Chondrocyte (in vitro differentiated cells): ENCODE measurements at regions not wholly inside any gene's neighbourhood (a gene's known extent, or its start where the extent isn't known, plus 50 kb on each side); places are given as distances from the start of the nearest gene placed in this dataset.

Experiments
- DNase-seq: peaks from one replicate; pipeline ENCODE4 v3.0.0; 2021; ENCODE audit warnings: mixed read lengths, low spot score
- H3K27ac Mint-ChIP-seq: one replicate; pipeline ENCODE4 v1.8.0; 2021; ENCODE audit warnings: mild to moderate bottlenecking, moderate library complexity, mixed read lengths; ENCODE audit not compliant: unreplicated experiment
- H3K27me3 Mint-ChIP-seq: 2 replicates; pipeline ENCODE4 v1.8.0; 2021; ENCODE audit warnings: low read depth, mixed read lengths
- H3K36me3 Mint-ChIP-seq: 2 replicates; pipeline ENCODE4 v1.8.0; 2021; ENCODE audit warnings: low read depth, mixed read lengths
- H3K4me1 Mint-ChIP-seq: 2 replicates; pipeline ENCODE4 v1.8.0; 2021; ENCODE audit warnings: low read depth, mild to moderate bottlenecking, mixed read lengths
- H3K4me3 Mint-ChIP-seq: one replicate; pipeline ENCODE4 v1.8.0; 2021; ENCODE audit warnings: mild to moderate bottlenecking, moderate library complexity, mixed read lengths; ENCODE audit not compliant: unreplicated experiment
- H3K9me3 Mint-ChIP-seq: 2 replicates; pipeline ENCODE4 v1.8.0; 2021; ENCODE audit warnings: low read depth, mixed read lengths
- CTCF ChIP-seq: fragments of 200-600 bp; sonication (generic); IDR thresholded peaks from 2 replicates; pipeline ENCODE4 v1.5.0; 2021; ENCODE audit warnings: antibody characterized with exemption, mild to moderate bottlenecking, moderate library complexity

GRCh38 chr6:14770040-14770439 is 475.8 kb upstream of the JARID2 start:
- Mint-ChIP-seq H3K9me3 (peaks cover 4% of the 10 kb centered on the region), H3K4me1 (peaks cover 9% of the 10 kb centered on the region), H3K4me3 (no peak overlapping the region), H3K36me3 (no peaks in the 10 kb centered on the region), H3K27me3 (no peaks in the 10 kb centered on the region), H3K27ac (no peak overlapping the region)
- DNase-seq, result no peak
- TF ChIP-seq CTCF, result no peak

GRCh38 chr6:14770572-14770971 is 475.3 kb upstream of the JARID2 start:
- Mint-ChIP-seq H3K27me3 (no peaks in the 10 kb centered on the region), H3K36me3 (no peaks in the 10 kb centered on the region), H3K4me3 (no peak overlapping the region), H3K27ac (no peak overlapping the region), H3K4me1 (peaks cover 9% of the 10 kb centered on the region), H3K9me3 (peaks cover 4% of the 10 kb centered on the region)
- no peak for DNase-seq
- TF ChIP-seq CTCF, result no peak

DNA sequence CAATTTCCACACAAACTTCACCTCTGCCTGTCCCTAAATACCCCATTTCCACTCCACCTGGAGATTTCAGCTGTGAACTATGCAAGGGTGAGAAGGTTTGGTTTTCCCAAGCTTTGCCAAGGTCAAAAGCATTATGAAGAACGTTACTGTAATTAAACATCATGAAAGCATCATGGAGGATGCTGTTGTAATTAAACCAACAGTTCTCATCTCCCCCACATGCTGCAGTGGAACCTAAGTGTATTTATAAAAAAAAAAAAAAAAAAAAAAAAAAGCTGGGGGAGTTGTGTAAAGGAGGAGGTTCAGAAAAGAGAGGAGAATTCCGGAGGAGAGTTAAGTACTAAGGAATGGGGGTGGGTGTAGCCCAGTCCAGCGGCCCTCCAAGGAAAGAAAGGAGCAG is 474.9 kb upstream of the JARID2 start:
- no peak for TF ChIP-seq CTCF
- Mint-ChIP-seq H3K27me3 (no peaks in the 10 kb centered on the region), H3K9me3 (peaks cover 9% of the 10 kb centered on the region), H3K4me1 (peaks cover 9% of the 10 kb centered on the region), H3K27ac (no peak overlapping the region), H3K4me3 (no peak overlapping the region), H3K36me3 (no peaks in the 10 kb centered on the region)
- no peak for DNase-seq

GRCh38 chr6:14772188-14772587 is 473.7 kb upstream of the JARID2 start:
- Mint-ChIP-seq H3K9me3 (peaks cover 11% of the 10 kb centered on the region), H3K4me1 (peaks cover 9% of the 10 kb centered on the region), H3K27ac (no peak overlapping the region), H3K4me3 (no peak overlapping the region), H3K27me3 (no peaks in the 10 kb centered on the region), H3K36me3 (no peaks in the 10 kb centered on the region)
- no peak for TF ChIP-seq CTCF
- no peak for DNase-seq

GRCh38 chr6:14775528-14775927 is 470.3 kb upstream of the JARID2 start:
- no peaks in the 10 kb centered on the region for H3K27me3 Mint-ChIP-seq
- H3K36me3 Mint-ChIP-seq, result no peaks in the 10 kb centered on the region
- no peak overlapping the region for H3K27ac Mint-ChIP-seq
- H3K4me1 Mint-ChIP-seq, result peaks cover 13% of the 10 kb centered on the region
- peaks cover 11% of the 10 kb centered on the region for H3K9me3 Mint-ChIP-seq
- TF ChIP-seq CTCF, result no peak
- DNase-seq, result no peak
- H3K4me3 Mint-ChIP-seq, result no peak overlapping the region
